ENCODE measurements at regions not wholly inside any gene's neighbourhood (a gene's known extent, or its start where the extent isn't known, plus 50 kb on each side); places are given as distances from the start of the nearest gene placed in this dataset.

DNA sequence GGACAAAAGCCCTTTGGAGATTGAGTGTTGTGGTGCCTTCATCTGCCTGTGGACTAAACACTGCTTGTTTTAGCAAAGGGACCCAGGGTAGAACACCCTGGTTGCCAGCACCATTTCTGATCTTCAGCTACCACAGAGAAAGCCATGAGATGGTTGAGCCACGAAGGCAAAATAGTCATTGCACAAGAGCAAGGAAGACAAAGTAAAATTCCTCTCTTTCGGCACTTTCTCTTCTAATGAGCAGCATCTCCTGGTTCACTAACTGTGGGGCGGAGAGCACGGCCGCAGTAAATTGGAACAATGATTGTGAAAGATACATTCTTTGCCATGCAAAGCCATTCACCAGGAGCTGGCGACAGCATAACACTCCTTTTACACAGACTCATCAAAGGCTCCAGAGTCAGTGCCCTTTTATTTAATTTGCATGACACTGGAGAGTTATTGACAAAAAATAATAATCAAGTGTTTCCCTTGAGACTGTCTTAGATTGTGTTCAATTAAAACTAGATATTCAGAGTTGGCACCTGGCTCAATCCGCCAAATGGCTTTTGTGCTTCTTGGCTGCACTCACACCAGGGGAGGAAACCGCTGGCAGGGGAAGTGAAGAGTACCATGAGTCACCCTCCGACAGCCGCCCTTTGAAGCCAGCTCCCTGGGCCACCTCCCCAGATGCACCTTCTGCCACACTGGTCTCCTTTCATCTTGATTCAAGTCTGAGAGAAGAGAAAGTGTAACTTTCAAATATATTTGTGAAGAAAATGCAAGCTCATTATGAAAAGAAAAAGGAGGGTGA is 100.5 kb upstream of the MEIS1 start (continued):
- TF ChIP-seq RAD21 (IDR thresholded peaks at IDR 0.05 in 1 of 2, conservative IDR thresholded peaks at IDR 0.05 in 1 of 2; ENCODE audit: low read depth in 2 of 2, low read length in 2 of 2) (no peak), JUND (IDR thresholded peaks at IDR 0.05; ENCODE audit: low read length) (peak; percentile 72), KDM4A (IDR thresholded peaks at IDR 0.05; ENCODE audit: low read depth, low read length, severe bottlenecking) (no peak)
